H9 (cell line): ENCODE measurements at regions not wholly inside any gene's neighbourhood (a gene's known extent, or its start where the extent isn't known, plus 50 kb on each side); places are given as distances from the start of the nearest gene placed in this dataset.
A peak's percentile ranks its signal among the peaks of the same experiment; 100 is the strongest.

Source experiments
- DNase-seq: peaks from one replicate; pipeline ENCODE4 v3.0.0-alpha.2; 2017
- H2AFZ ChIP-seq: one replicate; pipeline ENCODE4 v1.6.1; 2013; ENCODE audit warnings: mild to moderate bottlenecking, low read length, control low read depth, moderate library complexity
- H2AK5ac ChIP-seq: 2 replicates; pipeline ENCODE4 v1.6.1; 2013; ENCODE audit warnings: low read length, control low read depth, mixed read lengths; ENCODE audit not compliant: insufficient read length
- H2BK120ac ChIP-seq: one replicate; pipeline ENCODE4 v1.6.1; 2013; ENCODE audit warnings: low read depth, mild to moderate bottlenecking, low read length, control low read depth, inconsistent platforms; ENCODE audit not compliant: poor library complexity, severe bottlenecking
- H2BK12ac ChIP-seq: 2 replicates; pipeline ENCODE4 v1.6.1; 2013; ENCODE audit warnings: low read length, control low read depth, mixed read lengths, low read depth; ENCODE audit not compliant: insufficient read length
- H2BK15ac ChIP-seq: 2 replicates; pipeline ENCODE4 v1.6.1; 2013; ENCODE audit warnings: low read depth, low read length, control low read depth
- H2BK20ac ChIP-seq: one replicate; pipeline ENCODE4 v1.6.1; 2013; ENCODE audit warnings: low read depth, mild to moderate bottlenecking, low read length, control low read depth, inconsistent platforms; ENCODE audit not compliant: poor library complexity, severe bottlenecking
- H2BK5ac ChIP-seq: 2 replicates; pipeline ENCODE4 v1.6.1; 2013; ENCODE audit warnings: low read length, control low read depth, mixed read lengths; ENCODE audit not compliant: insufficient read length
- H3K14ac ChIP-seq: 2 replicates; pipeline ENCODE4 v1.6.1; 2013; ENCODE audit warnings: low read length, control low read depth; ENCODE audit not compliant: insufficient read depth
- H3K18ac ChIP-seq: 2 replicates; pipeline ENCODE4 v1.6.1; 2013; ENCODE audit warnings: low read depth, mild to moderate bottlenecking, mixed read lengths, low read length, control low read depth; ENCODE audit not compliant: insufficient read length
- H3K23ac ChIP-seq: 2 replicates; pipeline ENCODE4 v1.6.1; 2013; ENCODE audit warnings: low read length, control low read depth, mixed read lengths, low read depth; ENCODE audit not compliant: insufficient read length
- H3K23me2 ChIP-seq: 2 replicates; pipeline ENCODE4 v1.6.1; 2013; ENCODE audit warnings: low read depth, mild to moderate bottlenecking, mixed read lengths, low read length, control low read depth; ENCODE audit not compliant: insufficient read length, poor library complexity, severe bottlenecking
- H3K27ac ChIP-seq: 2 replicates; pipeline ENCODE4 v1.5.1; 2013; ENCODE audit warnings: low read length, control low read depth, mixed read lengths, low read depth; ENCODE audit not compliant: insufficient read length
- H3K27me3 ChIP-seq: 2 replicates; pipeline ENCODE4 v1.6.1; 2013; ENCODE audit warnings: low read length, control low read depth, inconsistent platforms; ENCODE audit not compliant: insufficient read depth
- H3K4ac ChIP-seq: 2 replicates; pipeline ENCODE4 v1.6.1; 2013; ENCODE audit warnings: low read depth, mild to moderate bottlenecking, control low read depth, inconsistent platforms, low read length, moderate library complexity
- H3K4me1 ChIP-seq: 2 replicates; pipeline ENCODE4 v1.6.1; 2013; ENCODE audit warnings: low read length, control low read depth, inconsistent platforms; ENCODE audit not compliant: insufficient read depth
- H3K4me2 ChIP-seq: 2 replicates; pipeline ENCODE4 v1.6.1; 2013; ENCODE audit warnings: low read length, control low read depth, mixed read lengths; ENCODE audit not compliant: insufficient read length, insufficient read depth
- H3K56ac ChIP-seq: 2 replicates; pipeline ENCODE4 v1.6.1; 2013; ENCODE audit warnings: low read depth, mild to moderate bottlenecking, mixed read lengths, low read length, control low read depth; ENCODE audit not compliant: insufficient read length
- H3K79me1 ChIP-seq: 2 replicates; pipeline ENCODE4 v1.6.1; 2013; ENCODE audit warnings: low read depth, mild to moderate bottlenecking, moderate library complexity, low read length, control low read depth, inconsistent platforms; ENCODE audit not compliant: insufficient read depth, poor library complexity, severe bottlenecking
- H3K79me2 ChIP-seq: 2 replicates; pipeline ENCODE4 v1.6.1; 2013; ENCODE audit warnings: low read length, control low read depth, inconsistent platforms; ENCODE audit not compliant: insufficient read depth
- H3K9ac ChIP-seq: 2 replicates; pipeline ENCODE4 v1.6.1; 2013; ENCODE audit warnings: low read length, control low read depth, mixed read lengths; ENCODE audit not compliant: insufficient read length; ENCODE audit errors: extremely low read depth
- H3K9me3 ChIP-seq: one replicate; pipeline ENCODE4 v1.6.1; 2013; ENCODE audit warnings: low read depth, low read length, inconsistent platforms; ENCODE audit not compliant: control insufficient read depth
- H3T11ph ChIP-seq: one replicate; pipeline ENCODE4 v1.6.1; 2013; ENCODE audit warnings: mild to moderate bottlenecking, low read length, control low read depth, inconsistent platforms
- H4K20me1 ChIP-seq: one replicate; pipeline ENCODE4 v1.6.1; 2013; ENCODE audit not compliant: control insufficient read depth, insufficient read length, insufficient read depth
- H4K5ac ChIP-seq: 2 replicates; pipeline ENCODE4 v1.6.1; 2013; ENCODE audit warnings: low read depth, mild to moderate bottlenecking, mixed read lengths, low read length, control low read depth; ENCODE audit not compliant: insufficient read length
- H4K8ac ChIP-seq: replicated peaks from 2 replicates; pipeline ENCODE4 v1.6.1; 2013; ENCODE audit warnings: low read length, control low read depth, mixed read lengths, low read depth; ENCODE audit not compliant: insufficient read length
- H4K91ac ChIP-seq: 2 replicates; pipeline ENCODE4 v1.6.1; 2013; ENCODE audit warnings: low read depth, mild to moderate bottlenecking, moderate library complexity, mixed read lengths, low read length, control low read depth; ENCODE audit not compliant: insufficient read length
- H3K27ac Mint-ChIP-seq, 3 experiments: 2 replicates in 2 of 3; 3 replicates in 1 of 3; pipeline ENCODE4 v1.8.0; 2020 to 2021; ENCODE audit warnings: mixed read lengths in 3 of 3, mild to moderate bottlenecking in 1 of 3, moderate library complexity in 1 of 3
- H3K27me3 Mint-ChIP-seq: 2 replicates; pipeline ENCODE4 v1.8.0; 2021; ENCODE audit warnings: low read depth, mild to moderate bottlenecking, moderate library complexity, mixed read lengths
- H3K36me3 Mint-ChIP-seq, 3 experiments: 2 replicates in 2 of 3; 3 replicates in 1 of 3; pipeline ENCODE4 v1.8.0; 2020 to 2021; ENCODE audit warnings: low read depth in 3 of 3, mixed read lengths in 3 of 3; ENCODE audit not compliant: insufficient read depth in 1 of 3
- H3K4me1 Mint-ChIP-seq, 2 experiments: 2 replicates each; pipeline ENCODE4 v1.8.0; 2020; ENCODE audit warnings: mixed read lengths in 2 of 2
- H3K4me3 Mint-ChIP-seq, 2 experiments: 2 replicates in 1 of 2; 3 replicates in 1 of 2; pipeline ENCODE4 v1.8.0; 2020 to 2021; ENCODE audit warnings: mild to moderate bottlenecking in 2 of 2, mixed read lengths in 2 of 2, moderate library complexity in 1 of 2
- H3K9me3 Mint-ChIP-seq, 2 experiments: 2 replicates in 1 of 2; 3 replicates in 1 of 2; pipeline ENCODE4 v1.8.0; 2020; ENCODE audit warnings: mild to moderate bottlenecking in 2 of 2, mixed read lengths in 2 of 2, moderate library complexity in 1 of 2
- WGBS: extraction: QIAGEN DNeasy Blood & Tissue Kit; methylation state at CpG from one replicate; pipeline ENCODE4 v1.1.7; 2013; ENCODE audit warnings: missing lambda C conversion rate, low lambda C conversion rate, mixed read lengths; ENCODE audit not compliant: insufficient read length; ENCODE audit errors: extremely low coverage; 5-methylcytosine and 5-hydroxymethylcytosine counted together
- TF ChIP-seq, protein P1 (sequence below): fragments of 200-600 bp; sonication (generic); conservative IDR thresholded peaks from 3 replicates; pipeline ENCODE4 v1.8.0; 2021; ENCODE audit warnings: antibody characterized with exemption, mild to moderate bottlenecking

DNA sequence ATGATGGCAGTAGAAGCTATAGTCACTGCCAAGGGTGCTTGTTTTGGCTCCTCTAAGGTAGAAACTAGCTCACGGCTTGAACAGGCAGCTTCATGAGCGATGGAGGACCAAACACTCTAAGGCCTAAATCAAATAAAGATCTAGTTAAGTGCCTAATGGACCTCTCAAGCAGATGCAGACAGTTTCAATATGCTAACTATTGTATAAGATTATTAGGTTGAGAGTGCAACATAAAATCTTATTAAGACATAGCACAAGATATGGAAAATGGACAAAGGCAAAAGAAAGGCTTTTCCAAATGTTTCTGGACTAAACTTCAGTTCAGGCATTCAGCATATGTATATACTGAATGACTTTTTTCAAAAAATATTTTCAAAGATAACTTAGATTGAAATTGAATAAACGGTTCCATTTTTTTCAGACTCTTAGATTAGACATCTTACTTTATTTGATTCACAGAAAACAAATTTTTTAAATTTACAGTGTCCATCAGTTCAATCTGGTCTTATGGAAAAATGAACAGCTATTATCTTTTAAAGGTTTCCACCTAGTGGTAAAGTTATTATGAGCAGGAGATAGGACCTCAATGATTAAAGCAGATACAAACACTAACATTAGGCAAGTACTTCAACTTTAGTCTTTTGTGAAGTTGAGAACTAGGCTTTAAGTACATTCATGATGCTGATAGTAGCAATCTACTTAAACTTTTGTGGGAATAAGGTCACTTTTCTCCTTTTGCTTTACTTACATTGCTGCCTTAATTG is 1167.7 kb downstream of the MAT2B start:
- Mint-ChIP-seq H3K36me3 (peaks cover 8 to 11% (median 9%) of the 10 kb centered on the region in 3 experiments), H3K4me3 (no peak overlapping the region), H3K27me3 (no peaks in the 10 kb centered on the region), H3K9me3 (peaks cover 8 to 11% of the 10 kb centered on the region in 2 experiments), H3K4me1 (peaks cover 14 to 27% of the 10 kb centered on the region in 2 experiments), H3K27ac (no peak overlapping the region)
- no peak overlapping the region for H3K9ac ChIP-seq
- WGBS, result no CpG with 5 or more reads among the region's 3 CpGs
- no peak overlapping the region for H4K8ac ChIP-seq
- no peaks in the 10 kb centered on the region for H3K23me2 ChIP-seq
- no peak for DNase-seq
- H3K14ac ChIP-seq, result no peak overlapping the region
- H2BK12ac ChIP-seq, result no peak overlapping the region
- H3K79me2 ChIP-seq, result no peaks in the 10 kb centered on the region
- H4K5ac ChIP-seq, result no peak overlapping the region
- no peak overlapping the region for H2BK5ac ChIP-seq
- no peak overlapping the region for H3K23ac ChIP-seq
- H3K56ac ChIP-seq, result no peak overlapping the region
- H3K18ac ChIP-seq, result no peak overlapping the region
- no peak overlapping the region for H2BK15ac ChIP-seq
- H3K27me3 ChIP-seq, result no peaks in the 10 kb centered on the region
- H4K91ac ChIP-seq, result no peak overlapping the region
- no peak overlapping the region for H2BK20ac ChIP-seq
- no peak overlapping the region for H3K27ac ChIP-seq
- H3K9me3 ChIP-seq, result no peaks in the 10 kb centered on the region
- H2AFZ ChIP-seq, result no peak overlapping the region
- H2AK5ac ChIP-seq, result no peak overlapping the region
- no peak overlapping the region for H3T11ph ChIP-seq
- no peak overlapping the region for H3K4me2 ChIP-seq
- TF ChIP-seq, protein P1, sequence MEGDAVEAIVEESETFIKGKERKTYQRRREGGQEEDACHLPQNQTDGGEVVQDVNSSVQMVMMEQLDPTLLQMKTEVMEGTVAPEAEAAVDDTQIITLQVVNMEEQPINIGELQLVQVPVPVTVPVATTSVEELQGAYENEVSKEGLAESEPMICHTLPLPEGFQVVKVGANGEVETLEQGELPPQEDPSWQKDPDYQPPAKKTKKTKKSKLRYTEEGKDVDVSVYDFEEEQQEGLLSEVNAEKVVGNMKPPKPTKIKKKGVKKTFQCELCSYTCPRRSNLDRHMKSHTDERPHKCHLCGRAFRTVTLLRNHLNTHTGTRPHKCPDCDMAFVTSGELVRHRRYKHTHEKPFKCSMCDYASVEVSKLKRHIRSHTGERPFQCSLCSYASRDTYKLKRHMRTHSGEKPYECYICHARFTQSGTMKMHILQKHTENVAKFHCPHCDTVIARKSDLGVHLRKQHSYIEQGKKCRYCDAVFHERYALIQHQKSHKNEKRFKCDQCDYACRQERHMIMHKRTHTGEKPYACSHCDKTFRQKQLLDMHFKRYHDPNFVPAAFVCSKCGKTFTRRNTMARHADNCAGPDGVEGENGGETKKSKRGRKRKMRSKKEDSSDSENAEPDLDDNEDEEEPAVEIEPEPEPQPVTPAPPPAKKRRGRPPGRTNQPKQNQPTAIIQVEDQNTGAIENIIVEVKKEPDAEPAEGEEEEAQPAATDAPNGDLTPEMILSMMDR, result peak; percentile 56
- no peak overlapping the region for H3K4ac ChIP-seq
- H2BK120ac ChIP-seq, result no peak overlapping the region
- H3K79me1 ChIP-seq, result no peaks in the 10 kb centered on the region
- no peaks in the 10 kb centered on the region; the same call in 1 of the 2 replicates for H3K4me1 ChIP-seq
- no peaks in the 10 kb centered on the region for H4K20me1 ChIP-seq
